Natural killer cell (primary cell): ENCODE measurements at regions not wholly inside any gene's neighbourhood (a gene's known extent, or its start where the extent isn't known, plus 50 kb on each side); places are given as distances from the start of the nearest gene placed in this dataset.

Experiments
- ATAC-seq, 3 donors: fragments of 150-1000 bp in 2 of 3; fragments of 200-7000 bp in 1 of 3; cut with Tn5 transposase; 1 replicate in 1 of 3; 2 replicates in 2 of 3; pipeline ENCODE4 v1.10.0; 2021; ENCODE audit warnings: mild to moderate bottlenecking in 2 of 3, moderate library complexity in 2 of 3
- DNase-seq, 2 donors: peaks; one replicate each; pipeline versions ENCODE4 v3.0.0 to v3.0.0-alpha.2; 2013 to 2021; ENCODE audit warnings: mixed read lengths in 1 of 2
- H3K27ac ChIP-seq: one replicate; pipeline ENCODE4 v1.5.1; 2013; ENCODE audit warnings: mild to moderate bottlenecking, low read length
- H3K27me3 ChIP-seq: one replicate; pipeline ENCODE4 v1.6.1; 2013; ENCODE audit warnings: low read length; ENCODE audit not compliant: control insufficient read depth, insufficient read depth
- H3K36me3 ChIP-seq: one replicate; pipeline ENCODE4 v1.6.1; 2013; ENCODE audit warnings: low read length; ENCODE audit not compliant: control insufficient read depth, insufficient read depth
- H3K4me1 ChIP-seq: one replicate; pipeline ENCODE4 v1.6.1; 2013; ENCODE audit warnings: low read length; ENCODE audit not compliant: control insufficient read depth, insufficient read depth
- H3K4me3 ChIP-seq: one replicate; pipeline ENCODE4 v1.5.1; 2013; ENCODE audit warnings: low read length
- H3K9me3 ChIP-seq: one replicate; pipeline ENCODE4 v1.6.1; 2013; ENCODE audit warnings: low read length; ENCODE audit not compliant: control insufficient read depth, insufficient read depth
- H3K27ac Mint-ChIP-seq, 2 donors: one replicate each; pipeline ENCODE4 v1.8.0; 2022; ENCODE audit warnings: mild to moderate bottlenecking in 2 of 2, mixed read lengths in 2 of 2, moderate library complexity in 1 of 2
- H3K27me3 Mint-ChIP-seq, 2 donors: one replicate each; pipeline ENCODE4 v1.8.0; 2022; ENCODE audit warnings: low read depth in 2 of 2, mixed read lengths in 2 of 2
- H3K36me3 Mint-ChIP-seq: one replicate; pipeline ENCODE4 v1.8.0; 2022; ENCODE audit warnings: mixed read lengths
- H3K4me1 Mint-ChIP-seq, 2 donors: one replicate each; pipeline ENCODE4 v1.8.0; 2022; ENCODE audit warnings: mixed read lengths in 2 of 2
- H3K4me3 Mint-ChIP-seq: one replicate; pipeline ENCODE4 v1.8.0; 2022; ENCODE audit warnings: mild to moderate bottlenecking, moderate library complexity, mixed read lengths
- H3K9me3 Mint-ChIP-seq, 2 donors: one replicate each; pipeline ENCODE4 v1.8.0; 2022; ENCODE audit warnings: mixed read lengths in 2 of 2
- CTCF ChIP-seq: fragments of 200-600 bp; IDR thresholded peaks from one replicate; pipeline ENCODE4 v1.8.0; 2022; ENCODE audit warnings: antibody characterized with exemption
- WGBS: methylation state at CpG from one replicate; pipeline ENCODE4 v1.1.7; 2013; ENCODE audit warnings: missing lambda C conversion rate; ENCODE audit not compliant: insufficient coverage; 5-methylcytosine and 5-hydroxymethylcytosine counted together
- intact Hi-C: fragments of 100-400 bp; cut with micrococcal nuclease; formaldehyde crosslinking; loops from one replicate; pipeline ENCODE4 v1.14.2; 2022

GRCh38 chr2:172354347-172354746 is 73.0 kb upstream of the ITGA6 start:
- H3K27ac Mint-ChIP-seq = no peak overlapping the region

GRCh38 chr2:172357442-172357841 is 69.9 kb upstream of the ITGA6 start:
- ATAC-seq (no peak), DNase-seq (no peak)
- H3K9me3 Mint-ChIP-seq = no peaks in the 10 kb centered on the region
- H3K9me3 ChIP-seq = no peaks in the 10 kb centered on the region
- H3K4me1 Mint-ChIP-seq = no peaks in the 10 kb centered on the region
- H3K27ac Mint-ChIP-seq = no peak overlapping the region
- H3K27me3 ChIP-seq = no peaks in the 10 kb centered on the region
- 17% methylated on average over 3 of the region's 3 CpGs for WGBS
- H3K27me3 Mint-ChIP-seq = peaks cover 0 to 4% of the 10 kb centered on the region in 2 donors
- H3K36me3 ChIP-seq = no peaks in the 10 kb centered on the region
- intact Hi-C loops = no loop called here
- H3K4me3 Mint-ChIP-seq = no peak overlapping the region
- TF ChIP-seq CTCF = no peak
- no peak overlapping the region for H3K27ac ChIP-seq
- no peak overlapping the region for H3K4me3 ChIP-seq
- H3K4me1 ChIP-seq = no peaks in the 10 kb centered on the region
- H3K36me3 Mint-ChIP-seq = no peaks in the 10 kb centered on the region

More at GRCh38 chr2:172354347-172354746, 73.0 kb upstream of the ITGA6 start:
- H3K4me3 Mint-ChIP-seq = no peak overlapping the region
- H3K9me3 Mint-ChIP-seq = no peaks in the 10 kb centered on the region
- Histone ChIP-seq H3K4me3 (no peak overlapping the region), H3K27me3 (no peaks in the 10 kb centered on the region), H3K9me3 (no peaks in the 10 kb centered on the region), H3K4me1 (no peaks in the 10 kb centered on the region), H3K36me3 (no peaks in the 10 kb centered on the region), H3K27ac (no peak overlapping the region)
- no peak for TF ChIP-seq CTCF
- DNase-seq = no peak
- WGBS = 89% methylated on average over 5 of the region's 5 CpGs
- H3K27me3 Mint-ChIP-seq = peaks cover 0 to 4% of the 10 kb centered on the region in 2 donors
- no peak for ATAC-seq
- H3K4me1 Mint-ChIP-seq = no peaks in the 10 kb centered on the region
- H3K36me3 Mint-ChIP-seq = no peaks in the 10 kb centered on the region
- intact Hi-C loops = no loop called here

- 83% methylated on average over 11 of the region's 12 CpGs for WGBS
- no peaks in the 10 kb centered on the region for H3K36me3 ChIP-seq
- H3K4me3 Mint-ChIP-seq = no peak overlapping the region
- H3K4me3 ChIP-seq = no peak overlapping the region
- H3K36me3 Mint-ChIP-seq = no peaks in the 10 kb centered on the region
- H3K27ac ChIP-seq = no peak overlapping the region
- H3K27me3 ChIP-seq = no peaks in the 10 kb centered on the region
- peaks cover 0 to 4% of the 10 kb centered on the region in 2 donors for H3K27me3 Mint-ChIP-seq
- TF ChIP-seq CTCF = no peak
- no peak for ATAC-seq
- H3K9me3 Mint-ChIP-seq = no peaks in the 10 kb centered on the region
- intact Hi-C loops = no loop called here
- no peak overlapping the region for H3K27ac Mint-ChIP-seq
- no peaks in the 10 kb centered on the region for H3K4me1 ChIP-seq
- H3K4me1 Mint-ChIP-seq = no peaks in the 10 kb centered on the region
- no peaks in the 10 kb centered on the region for H3K9me3 ChIP-seq
- DNase-seq = no peak
These were observed 68.5 kb upstream of the ITGA6 start for GRCh38 chr2:172358691-172359556.

- no peak for TF ChIP-seq CTCF
- Histone ChIP-seq H3K4me3 (no peak overlapping the region), H3K27me3 (no peaks in the 10 kb centered on the region), H3K9me3 (no peaks in the 10 kb centered on the region), H3K4me1 (no peaks in the 10 kb centered on the region), H3K27ac (no peak overlapping the region), H3K36me3 (no peaks in the 10 kb centered on the region)
- H3K9me3 Mint-ChIP-seq = no peaks in the 10 kb centered on the region
- H3K4me3 Mint-ChIP-seq = no peak overlapping the region
- DNase-seq = no peak
- H3K36me3 Mint-ChIP-seq = no peaks in the 10 kb centered on the region
- H3K4me1 Mint-ChIP-seq = no peaks in the 10 kb centered on the region
- intact Hi-C loops = no loop called here
- ATAC-seq = no peak
- no peak overlapping the region for H3K27ac Mint-ChIP-seq
- H3K27me3 Mint-ChIP-seq = no peaks in the 10 kb centered on the region
- 79% methylated on average over 1 of the region's 3 CpGs for WGBS
These were observed 66.0 kb upstream of the ITGA6 start for GRCh38 chr2:172361360-172361759.
